ENCODE measurements at regions not wholly inside any gene's neighbourhood (a gene's known extent, or its start where the extent isn't known, plus 50 kb on each side); places are given as distances from the start of the nearest gene placed in this dataset.

GRCh38 chr1:102431253-102431652 is 434.5 kb upstream of the OLFM3 start:
- Mint-ChIP-seq H3K4me3 (no peak overlapping the region), H3K36me3 (no peaks in the 10 kb centered on the region), H3K27me3 (ENCODE audit: low read depth) (no peaks in the 10 kb centered on the region), H3K27ac (no peak overlapping the region), H3K9me3 (peaks cover 6% of the 10 kb centered on the region), H3K4me1 (peaks cover 4% of the 10 kb centered on the region)
- DNase-seq (ENCODE audit: low spot score in 2 of 2, unreplicated experiment in 2 of 2): no peak
- no peak for TF ChIP-seq CTCF (IDR thresholded peaks at IDR 0.05; ENCODE audit: unreplicated experiment)

GRCh38 chr1:102420034-102420433 is 423.3 kb upstream of the OLFM3 start:
- DNase-seq (ENCODE audit: low spot score in 2 of 2, unreplicated experiment in 2 of 2): no peak
- peaks cover 2% of the 10 kb centered on the region for H3K4me1 Mint-ChIP-seq
- H3K36me3 Mint-ChIP-seq: no peaks in the 10 kb centered on the region
- no peaks in the 10 kb centered on the region for H3K9me3 Mint-ChIP-seq
- no peak for TF ChIP-seq CTCF (IDR thresholded peaks at IDR 0.05; ENCODE audit: unreplicated experiment)
- H3K4me3 Mint-ChIP-seq: no peak overlapping the region
- peaks cover 9% of the 10 kb centered on the region for H3K27me3 Mint-ChIP-seq (ENCODE audit: low read depth)
- no peak overlapping the region for H3K27ac Mint-ChIP-seq

Data from mesothelial cell of epicardium (in vitro differentiated cells).